Progenitor cell of endocrine pancreas (in vitro differentiated cells): ENCODE measurements at regions not wholly inside any gene's neighbourhood (a gene's known extent, or its start where the extent isn't known, plus 50 kb on each side); places are given as distances from the start of the nearest gene placed in this dataset.

Source experiments
- DNase-seq: peaks from one replicate; pipeline ENCODE4 v3.0.0; 2021; ENCODE audit warnings: low spot score; ENCODE audit not compliant: unreplicated experiment
- H3K27ac Mint-ChIP-seq: 2 replicates; pipeline ENCODE4 v1.8.0; 2021; ENCODE audit warnings: mild to moderate bottlenecking, moderate library complexity, mixed read lengths
- H3K27me3 Mint-ChIP-seq: 2 replicates; pipeline ENCODE4 v1.8.0; 2021; ENCODE audit warnings: mixed read lengths
- H3K36me3 Mint-ChIP-seq: 2 replicates; pipeline ENCODE4 v1.8.0; 2022; ENCODE audit warnings: mixed read lengths; ENCODE audit not compliant: insufficient read depth
- H3K4me1 Mint-ChIP-seq: 2 replicates; pipeline ENCODE4 v1.8.0; 2021; ENCODE audit warnings: low read depth, mixed read lengths
- H3K4me3 Mint-ChIP-seq: 2 replicates; pipeline ENCODE4 v1.8.0; 2021; ENCODE audit warnings: low read depth, mild to moderate bottlenecking, moderate library complexity, mixed read lengths
- H3K9me3 Mint-ChIP-seq: 2 replicates; pipeline ENCODE4 v1.8.0; 2021; ENCODE audit warnings: low read depth, mixed read lengths
- CTCF ChIP-seq: fragments of 200-600 bp; sonication (generic); IDR thresholded peaks from one replicate; pipeline ENCODE4 v1.5.0; 2021; ENCODE audit warnings: antibody characterized with exemption, mild to moderate bottlenecking; ENCODE audit not compliant: unreplicated experiment

GRCh38 chr13:59472134-59472533, 691.6 kb downstream of the DIAPH3 start:
- no peaks in the 10 kb centered on the region for H3K36me3 Mint-ChIP-seq
- TF ChIP-seq CTCF = no peak
- no peaks in the 10 kb centered on the region for H3K4me1 Mint-ChIP-seq
- no peak overlapping the region for H3K4me3 Mint-ChIP-seq
- H3K27me3 Mint-ChIP-seq = no peaks in the 10 kb centered on the region
- H3K9me3 Mint-ChIP-seq = peaks cover 10% of the 10 kb centered on the region
- no peak overlapping the region for H3K27ac Mint-ChIP-seq
- no peak for DNase-seq

GRCh38 chr13:59474696-59475095, 689.0 kb downstream of the DIAPH3 start:
- no peak for TF ChIP-seq CTCF
- H3K36me3 Mint-ChIP-seq = no peaks in the 10 kb centered on the region
- H3K9me3 Mint-ChIP-seq = peaks cover 2% of the 10 kb centered on the region
- DNase-seq = no peak
- no peaks in the 10 kb centered on the region for H3K27me3 Mint-ChIP-seq
- H3K4me3 Mint-ChIP-seq = no peak overlapping the region
- H3K27ac Mint-ChIP-seq = no peak overlapping the region
- H3K4me1 Mint-ChIP-seq = no peaks in the 10 kb centered on the region

- DNase-seq = no peak
- Mint-ChIP-seq H3K36me3 (no peaks in the 10 kb centered on the region), H3K27ac (no peak overlapping the region), H3K4me3 (no peak overlapping the region), H3K9me3 (no peaks in the 10 kb centered on the region), H3K27me3 (no peaks in the 10 kb centered on the region), H3K4me1 (peaks cover 2% of the 10 kb centered on the region)
- TF ChIP-seq CTCF = no peak
Measured at GRCh38 chr13:59475911-59476310, 687.8 kb downstream of the DIAPH3 start.

DNA sequence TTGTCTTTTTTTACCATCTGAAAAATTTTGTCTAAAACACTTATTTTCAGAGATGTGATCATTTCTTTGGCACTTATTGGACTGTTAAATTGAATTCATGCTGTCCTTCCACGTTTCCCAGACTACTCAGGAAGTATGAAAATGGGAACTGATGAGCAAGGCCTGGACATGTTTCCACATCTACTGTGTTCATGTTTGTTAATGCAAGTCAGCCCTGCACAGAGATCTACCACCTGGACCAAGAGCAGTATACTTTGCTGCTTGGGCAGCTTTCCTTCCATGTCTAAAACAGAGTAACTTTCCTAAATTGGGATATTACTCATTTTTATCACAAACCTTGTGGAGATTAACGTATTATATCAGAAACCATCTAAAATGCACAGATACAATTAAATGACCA, 687.4 kb downstream of the DIAPH3 start:
- Mint-ChIP-seq H3K36me3 (no peaks in the 10 kb centered on the region), H3K9me3 (no peaks in the 10 kb centered on the region), H3K27me3 (no peaks in the 10 kb centered on the region), H3K4me1 (peaks cover 2% of the 10 kb centered on the region), H3K4me3 (no peak overlapping the region), H3K27ac (no peak overlapping the region)
- DNase-seq = no peak
- no peak for TF ChIP-seq CTCF

- H3K4me1 Mint-ChIP-seq = peaks cover 2% of the 10 kb centered on the region
- TF ChIP-seq CTCF = peak; percentile 22
Measured at GRCh38 chr13:59477011-59477410, 686.7 kb downstream of the DIAPH3 start.

More at GRCh38 chr13:59477011-59477410, 686.7 kb downstream of the DIAPH3 start:
- Mint-ChIP-seq H3K27ac (no peak overlapping the region), H3K4me3 (no peak overlapping the region), H3K27me3 (no peaks in the 10 kb centered on the region), H3K36me3 (no peaks in the 10 kb centered on the region), H3K9me3 (no peaks in the 10 kb centered on the region)
- DNase-seq = no peak
